Choroid plexus epithelial cell (primary cell): ENCODE measurements at regions not wholly inside any gene's neighbourhood (a gene's known extent, or its start where the extent isn't known, plus 50 kb on each side); places are given as distances from the start of the nearest gene placed in this dataset.

Experiments
- DNase-seq: peaks from one replicate; pipeline ENCODE4 v3.0.0-alpha.2; 2010; ENCODE audit warnings: low read depth
- H3K4me3 ChIP-seq: 2 replicates; pipeline ENCODE4 v1.5.1; 2011; ENCODE audit warnings: low read depth, mild to moderate bottlenecking, control low read depth, low read length, moderate library complexity
- CTCF ChIP-seq: conservative IDR thresholded peaks from 2 replicates; pipeline ENCODE4 v1.5.1; 2011; ENCODE audit warnings: low read depth, mild to moderate bottlenecking, control low read depth, inconsistent platforms, low read length, moderate library complexity

DNA sequence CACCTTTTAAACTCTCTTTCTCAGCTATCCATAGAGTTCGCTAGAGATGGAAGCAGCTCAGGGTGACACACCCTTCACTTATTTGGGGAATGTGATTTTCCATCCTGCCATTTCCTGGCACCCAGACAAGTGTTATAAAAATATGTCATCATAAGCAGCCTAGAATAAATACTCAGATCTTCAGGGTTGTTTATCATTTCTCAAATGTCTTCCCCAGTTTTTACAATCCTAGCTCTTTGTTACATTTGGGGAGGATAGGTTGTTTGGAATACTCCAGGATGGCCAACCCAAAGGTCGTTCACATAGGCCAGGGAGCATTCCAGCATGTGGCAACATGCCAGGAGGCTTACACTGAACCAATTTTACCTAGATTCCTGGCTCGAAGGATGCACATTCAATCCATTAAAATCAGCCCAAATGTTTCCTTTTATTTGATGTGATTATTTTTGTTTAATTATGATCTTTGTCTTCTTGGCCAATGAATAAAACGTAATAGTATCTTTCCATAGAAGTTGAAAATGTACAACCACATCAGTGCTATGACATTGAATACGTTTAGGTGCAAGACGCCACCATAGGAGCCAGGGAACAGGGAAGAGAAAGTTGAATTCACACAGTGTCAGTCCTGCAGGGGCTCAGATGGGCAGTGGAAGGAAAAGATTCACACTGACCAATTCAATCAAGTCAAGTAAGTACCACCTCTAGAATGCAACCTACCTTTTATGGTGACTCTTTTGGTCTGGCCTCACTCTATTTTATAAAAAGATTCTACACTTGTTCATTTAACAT, 537.7 kb upstream of the MDFIC2 start:
- no peak for TF ChIP-seq CTCF
- DNase-seq, result peak; percentile 97
- H3K4me3 ChIP-seq, result no peak overlapping the region

DNA sequence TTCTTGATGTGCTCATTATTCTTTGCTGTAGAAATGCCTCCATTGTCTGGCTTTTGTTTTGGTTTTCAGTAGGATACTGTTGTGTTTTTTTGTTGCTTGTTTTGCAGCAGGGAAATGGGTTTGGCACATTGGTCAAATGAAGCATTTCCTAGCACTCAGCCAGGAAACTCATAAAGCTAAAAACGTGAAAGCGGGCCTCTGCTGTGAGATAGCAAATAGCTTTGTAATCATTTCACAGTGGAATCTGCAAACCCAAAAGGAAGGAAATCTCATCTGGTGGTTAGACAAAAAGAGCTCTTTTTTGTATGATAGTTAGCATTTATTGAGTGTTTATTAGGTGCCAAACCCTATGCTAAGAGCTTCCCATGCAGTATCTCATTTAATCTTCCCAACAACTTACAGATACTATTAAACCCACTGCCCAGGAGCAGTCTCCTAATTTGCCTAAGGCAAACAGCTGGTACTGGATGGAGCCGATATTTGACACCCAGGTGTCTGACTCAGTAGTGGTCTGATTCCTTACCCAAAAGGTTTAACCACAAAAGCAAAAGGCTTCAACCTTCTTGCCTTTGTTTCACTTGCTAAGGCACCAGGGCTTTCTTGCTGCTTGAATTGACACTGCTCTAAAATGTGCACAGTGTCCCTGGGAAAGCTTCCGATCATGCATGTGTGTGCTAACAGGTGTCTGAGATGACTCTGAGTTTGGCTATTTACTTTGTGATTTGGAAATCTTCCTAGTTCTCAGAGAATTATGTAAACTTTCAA, 527.9 kb upstream of the MDFIC2 start:
- DNase-seq, result no peak
- no peak for TF ChIP-seq CTCF
- H3K4me3 ChIP-seq, result no peak overlapping the region

DNA sequence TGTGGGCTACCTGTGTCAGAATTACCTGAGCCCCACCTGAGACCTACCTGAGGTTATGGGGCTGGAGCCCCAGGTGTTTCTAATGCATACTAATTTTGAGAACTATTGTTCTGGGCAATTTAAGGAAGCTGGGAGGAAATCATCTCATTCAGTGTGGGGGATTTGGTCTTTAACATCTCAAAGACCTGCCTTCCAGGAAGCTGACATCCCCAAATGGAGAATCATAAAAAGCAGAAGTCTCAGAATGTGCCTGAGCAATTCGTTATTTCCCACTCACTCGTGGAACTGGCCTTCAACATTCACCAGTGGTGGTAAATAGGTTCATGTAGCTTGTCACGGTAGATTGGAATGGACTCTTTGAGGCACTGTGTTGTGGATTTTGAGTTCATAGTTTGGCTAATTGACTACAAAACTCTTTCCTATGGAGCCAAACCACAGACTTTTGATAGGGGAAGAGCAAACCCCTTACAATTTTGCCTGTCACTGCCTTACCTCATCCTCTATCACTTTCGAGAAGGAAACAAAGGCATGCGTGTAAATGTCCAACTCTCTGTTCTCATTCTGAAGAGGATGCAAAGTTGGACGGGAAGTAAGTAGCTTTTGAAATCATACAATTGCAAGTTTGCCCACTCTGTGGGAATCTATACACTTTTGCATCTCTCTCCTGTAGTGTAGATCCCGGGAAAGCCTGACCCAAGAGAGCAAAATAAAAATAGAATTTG, 521.0 kb upstream of the MDFIC2 start:
- TF ChIP-seq CTCF, result no peak
- H3K4me3 ChIP-seq, result no peak overlapping the region
- no peak for DNase-seq

DNA sequence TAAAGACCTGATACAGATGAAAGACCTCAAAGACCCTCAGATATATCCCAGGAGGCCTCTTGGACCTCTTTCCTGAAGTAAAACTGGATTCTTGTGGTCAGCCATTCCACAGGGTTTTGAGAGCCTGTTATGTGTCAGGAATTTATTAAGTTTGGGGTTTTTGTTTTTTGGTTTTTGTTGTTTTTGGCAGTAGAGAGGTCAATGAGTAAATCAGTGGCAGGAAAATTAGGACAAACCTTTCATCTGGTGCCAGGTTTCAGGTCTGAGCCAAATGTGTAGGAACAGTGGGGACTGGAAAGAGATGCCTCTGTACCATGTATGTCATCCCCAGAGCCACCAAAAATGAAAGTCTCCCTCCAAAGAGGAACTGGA, 520.4 kb upstream of the MDFIC2 start:
- H3K4me3 ChIP-seq, result no peak overlapping the region
- DNase-seq, result peak; percentile 40
- TF ChIP-seq CTCF, result no peak

GRCh38 chr3:70832089-70832833, 519.8 kb upstream of the MDFIC2 start:
- DNase-seq, result peak; percentile 64
- no peak overlapping the region for H3K4me3 ChIP-seq
- no peak for TF ChIP-seq CTCF

DNA sequence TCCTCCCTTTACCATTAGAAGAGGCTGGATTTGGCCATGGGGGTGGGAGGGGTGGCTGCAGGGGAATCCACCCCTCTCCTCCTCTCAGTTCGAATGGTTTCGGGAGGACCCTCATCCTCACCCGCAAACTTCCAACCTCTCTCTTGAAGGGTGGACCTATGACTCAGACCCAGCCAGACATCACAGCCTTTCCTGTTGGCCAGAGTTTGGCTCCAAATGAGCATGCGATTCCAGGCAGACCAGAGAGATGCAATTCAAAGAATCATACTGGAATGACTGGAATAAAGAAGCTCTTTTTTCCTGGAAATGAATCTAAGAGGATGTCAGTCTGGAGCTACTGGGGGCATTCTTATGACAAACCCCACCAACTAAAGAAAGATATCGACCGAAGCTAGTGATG, 516.7 kb upstream of the MDFIC2 start:
- no peak for TF ChIP-seq CTCF
- peak; percentile 81 for DNase-seq
- H3K4me3 ChIP-seq, result no peak overlapping the region
